NCI-H2227 treated with DMSO at 0.1 percent for 48 hours (cell line): ENCODE measurements at regions not wholly inside any gene's neighbourhood (a gene's known extent, or its start where the extent isn't known, plus 50 kb on each side); places are given as distances from the start of the nearest gene placed in this dataset.

Experiments used
- DNase-seq: peaks from one replicate; lab custom pipeline; 2025; lab: John Stamatoyannopoulos, UW

GRCh38 chr11:45062974-45063635 lies 83.3 kb upstream of the PRDM11 start:
- no peak for DNase-seq

- no peak for DNase-seq
These were observed 82.8 kb upstream of the PRDM11 start for GRCh38 chr11:45063669-45064068.

- no peak for DNase-seq
These were observed 78.5 kb upstream of the PRDM11 start for GRCh38 chr11:45067966-45068365.

GRCh38 chr11:45071232-45071631 lies 75.2 kb upstream of the PRDM11 start:
- DNase-seq, result no peak

GRCh38 chr11:45073685-45074141 lies 72.7 kb upstream of the PRDM11 start:
- peak; percentile 71 for DNase-seq

- DNase-seq, result no peak
These were observed 70.9 kb upstream of the PRDM11 start for GRCh38 chr11:45075519-45075918.

GRCh38 chr11:45075952-45076351 lies 70.5 kb upstream of the PRDM11 start:
- no peak for DNase-seq

- no peak for DNase-seq
These were observed 69.7 kb upstream of the PRDM11 start for GRCh38 chr11:45076761-45077160.

- DNase-seq, result no peak
These were observed 68.0 kb upstream of the PRDM11 start for GRCh38 chr11:45078236-45079074.

- no peak for DNase-seq
These were observed 67.4 kb upstream of the PRDM11 start for GRCh38 chr11:45079075-45079444.

GRCh38 chr11:45079567-45079942 lies 66.9 kb upstream of the PRDM11 start:
- no peak for DNase-seq

GRCh38 chr11:45079943-45080719 lies 66.3 kb upstream of the PRDM11 start:
- DNase-seq, result no peak

- no peak for DNase-seq
These were observed 63.5 kb upstream of the PRDM11 start for GRCh38 chr11:45082744-45083543.

- no peak for DNase-seq
These were observed 62.8 kb upstream of the PRDM11 start for GRCh38 chr11:45083544-45084087.

GRCh38 chr11:45085646-45086501 lies 60.6 kb upstream of the PRDM11 start:
- no peak for DNase-seq

GRCh38 chr11:45086526-45086925 lies 59.9 kb upstream of the PRDM11 start:
- DNase-seq, result no peak

GRCh38 chr11:45087086-45087899 lies 59.1 kb upstream of the PRDM11 start:
- peak; percentile 36 for DNase-seq

- DNase-seq, result no peak
These were observed 58.6 kb upstream of the PRDM11 start for GRCh38 chr11:45087900-45088160.

GRCh38 chr11:45089251-45089650 lies 57.2 kb upstream of the PRDM11 start:
- DNase-seq, result no peak
